ENCODE measurements at regions not wholly inside any gene's neighbourhood (a gene's known extent, or its start where the extent isn't known, plus 50 kb on each side); places are given as distances from the start of the nearest gene placed in this dataset.
"Not testable (repeated sequence)": the region's sequence is repeated elsewhere in the genome, so short reads cannot be mapped to it uniquely, and the experiment has no call there.

DNA sequence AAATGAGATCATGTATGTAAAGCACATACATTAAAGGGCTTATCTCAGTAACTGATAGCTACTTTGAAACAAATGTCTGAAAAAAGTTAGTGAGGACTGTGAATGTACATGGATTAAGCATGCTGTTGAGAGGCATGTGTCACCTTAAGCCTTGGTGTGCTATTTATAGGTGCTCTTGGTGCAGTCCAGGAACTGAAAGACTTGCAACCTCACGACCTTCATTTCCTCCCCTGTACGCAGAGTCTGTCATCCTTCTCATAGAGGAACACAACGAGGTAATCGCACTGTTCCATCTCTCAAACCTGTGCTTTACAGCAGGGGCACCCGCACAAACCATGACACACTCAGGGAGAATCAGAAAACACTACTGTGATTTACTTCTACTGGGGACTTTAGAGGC lies 65.6 kb downstream of the UFM1 start:
- no peak for DNase-seq

DNA sequence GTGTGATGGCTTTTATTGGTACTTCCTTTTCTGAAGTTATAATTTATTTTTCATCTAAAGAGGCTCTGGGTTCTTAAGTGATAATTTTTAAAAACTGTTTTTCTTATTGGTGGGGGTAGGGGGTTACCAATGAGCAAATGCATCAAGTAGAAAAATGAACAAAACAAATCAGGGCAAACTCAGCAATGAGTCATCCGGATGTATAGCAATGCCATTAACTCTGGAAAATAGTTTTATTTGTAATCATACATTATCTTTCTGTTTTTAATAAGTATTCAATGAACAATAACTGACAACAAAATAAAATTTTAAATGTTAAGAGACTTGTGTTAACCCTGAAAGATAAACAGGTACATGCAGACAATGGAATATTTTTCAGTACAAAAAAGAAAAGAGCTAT lies 67.6 kb downstream of the UFM1 start:
- no peak for DNase-seq

DNA sequence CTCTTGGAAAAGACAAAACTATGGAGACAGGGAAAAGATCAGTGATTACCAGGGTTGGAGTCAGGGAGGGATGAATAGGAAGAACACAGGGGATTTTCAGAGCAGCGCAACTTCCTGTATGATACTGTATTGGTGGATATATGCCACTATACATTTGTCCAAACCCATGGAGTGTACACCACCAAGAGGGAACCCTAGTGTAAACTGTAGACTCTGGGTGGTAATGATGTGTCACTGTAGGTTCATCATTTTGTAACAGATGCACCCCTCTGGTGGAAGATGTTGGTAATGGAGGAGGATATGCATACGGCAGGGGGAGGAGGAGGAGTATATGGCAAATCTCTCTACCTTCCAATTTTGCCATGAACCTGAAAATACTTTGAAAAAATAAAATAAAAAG lies 68.1 kb downstream of the UFM1 start:
- DNase-seq, result peak; percentile 47 to 53 (median 52)

DNA sequence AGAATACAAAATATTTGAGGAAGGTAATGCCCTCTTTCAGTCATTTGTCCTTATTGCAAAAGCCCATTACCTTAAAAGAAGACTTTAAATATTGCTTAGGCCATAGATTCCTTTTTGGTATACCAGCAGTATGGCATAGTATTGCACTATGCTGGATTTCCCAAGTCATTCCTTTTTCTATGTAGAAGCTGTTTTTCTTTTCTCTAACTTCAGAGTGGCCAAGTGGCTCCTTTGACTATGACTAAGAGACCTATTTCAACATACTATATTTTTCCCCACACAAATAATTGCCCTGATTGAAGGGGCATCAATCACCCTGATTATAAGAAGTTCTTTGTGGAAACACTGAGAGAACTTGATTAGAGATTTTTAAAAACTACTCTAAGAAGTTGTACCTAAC lies 68.6 kb downstream of the UFM1 start:
- peak in 2 of 3 donors; percentile 17 to 21 for DNase-seq

DNA sequence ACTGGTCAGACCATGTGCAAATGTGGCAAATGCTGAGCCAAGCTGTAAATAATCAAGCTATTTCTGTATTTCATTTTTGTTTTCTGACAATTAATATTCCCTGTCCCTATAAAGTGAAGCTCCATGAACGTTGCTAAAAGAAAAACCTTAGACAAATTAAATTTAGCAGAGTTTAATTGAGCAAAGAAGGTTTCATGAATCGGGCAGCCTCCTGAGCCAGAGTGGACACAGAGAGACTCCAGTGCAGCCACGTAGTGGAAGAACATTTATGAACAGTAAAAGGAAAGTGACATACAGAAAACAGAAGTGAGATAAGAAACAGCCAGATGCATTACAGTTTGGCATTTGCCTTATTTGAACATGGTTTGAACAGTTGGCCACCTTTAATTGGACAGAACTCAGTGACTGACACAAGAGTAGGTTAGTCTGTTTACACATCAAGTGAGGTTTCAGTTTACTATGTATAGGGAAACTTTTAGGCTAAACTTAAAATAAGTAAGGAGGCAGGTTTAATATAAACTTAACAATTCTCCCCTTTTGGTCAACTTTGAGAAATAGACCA lies 69.7 kb downstream of the UFM1 start:
- peak in 1 of 3 donors; percentile 7 for DNase-seq

DNA sequence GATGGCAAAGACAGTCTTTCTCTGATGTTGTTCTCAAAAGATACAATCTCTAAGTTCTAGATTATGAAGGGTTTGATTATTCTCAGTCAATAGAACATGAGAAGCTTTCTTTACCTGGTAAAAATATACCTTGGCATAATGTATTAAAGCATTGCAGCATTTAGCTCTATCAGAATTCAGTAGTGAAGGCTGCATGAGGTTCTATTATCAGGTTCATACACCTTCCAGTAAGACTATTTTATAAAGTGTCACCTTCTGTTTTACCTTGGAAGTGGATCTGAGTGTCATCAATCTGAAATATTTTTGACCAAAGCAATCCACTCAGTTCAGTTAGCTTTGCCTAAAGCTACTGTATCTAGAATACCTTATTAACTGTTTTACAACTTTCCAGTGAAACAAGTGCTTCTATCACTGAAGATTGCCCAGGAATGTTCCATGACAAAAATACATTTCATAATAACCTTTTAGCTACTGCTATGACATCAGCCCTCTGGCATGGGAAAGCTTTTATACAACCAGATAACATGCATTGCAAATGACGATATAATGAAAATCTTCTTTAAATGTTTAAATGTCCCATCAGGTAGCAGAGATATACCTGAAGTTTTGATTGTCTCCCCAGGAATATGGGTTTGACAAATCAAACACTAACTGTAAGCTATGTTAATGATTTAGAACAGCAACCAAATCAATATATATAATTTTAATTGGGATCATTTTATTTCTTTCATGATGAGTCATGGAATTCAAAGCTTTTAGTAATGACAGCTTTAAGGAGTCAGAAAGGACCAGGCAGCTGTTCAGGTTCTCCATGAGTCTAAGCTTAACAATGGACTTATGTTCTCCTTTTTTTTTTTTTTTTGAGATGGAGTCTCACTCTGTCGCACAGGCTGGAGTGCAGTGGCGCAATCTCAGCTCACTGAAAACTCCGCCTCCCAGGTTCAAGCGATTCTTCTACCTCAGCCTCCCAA lies 72.2 kb downstream of the UFM1 start:
- no peak for DNase-seq

DNA sequence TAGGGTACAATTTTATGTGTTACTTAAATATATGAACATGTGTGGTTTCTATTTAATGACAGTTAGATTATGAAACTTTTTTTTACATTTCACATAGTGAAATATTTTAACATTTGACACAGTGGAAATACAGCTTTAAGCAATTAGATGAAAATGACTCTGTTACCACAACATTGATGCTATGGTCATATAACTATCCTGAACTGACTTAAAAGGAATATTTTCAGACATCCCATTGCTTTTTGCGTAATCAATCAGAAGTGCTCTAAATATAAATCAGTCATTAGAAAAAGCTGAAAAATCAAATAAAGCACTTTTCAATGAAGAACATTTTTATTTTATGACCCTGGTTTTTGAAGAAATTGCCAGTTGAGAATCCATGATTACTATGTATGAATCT lies 80.3 kb downstream of the UFM1 start:
- no peak for DNase-seq

DNA sequence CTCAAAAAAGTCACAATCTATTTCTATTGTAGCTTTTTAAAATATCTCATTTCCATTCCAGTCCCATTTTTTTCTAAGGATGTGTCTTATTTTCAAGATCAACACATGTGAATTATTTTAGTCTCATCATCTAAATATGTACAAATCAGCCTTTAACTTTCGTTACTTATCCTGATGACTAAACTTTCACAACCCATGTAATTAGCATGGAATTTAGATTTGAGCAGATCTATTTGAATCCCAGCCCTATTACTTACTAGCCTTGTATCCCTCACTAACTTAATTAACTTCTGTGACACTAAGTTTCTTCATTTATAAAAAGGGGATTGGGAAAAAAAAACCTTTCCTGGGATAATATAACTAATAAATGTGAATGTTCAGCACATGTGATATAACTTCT lies 81.1 kb downstream of the UFM1 start:
- no peak for DNase-seq

DNA sequence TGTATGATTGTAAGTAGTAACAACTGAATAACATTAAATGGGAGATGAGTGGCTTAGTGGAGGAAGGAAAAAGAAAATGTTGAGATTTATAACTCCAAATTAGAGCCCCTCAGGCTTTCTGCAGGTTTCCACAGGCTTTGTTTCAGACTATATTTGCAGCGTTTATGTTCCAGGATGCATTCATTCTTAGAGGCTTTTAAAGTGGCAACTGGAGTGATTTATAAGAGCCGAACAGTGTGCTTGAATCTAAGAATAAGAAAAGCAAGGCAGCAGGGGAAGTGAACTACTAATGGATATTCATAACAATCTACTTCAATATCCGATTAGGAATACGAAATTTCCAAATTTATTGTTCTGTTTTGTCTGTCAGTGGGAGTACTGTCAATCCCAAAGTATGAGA lies 91.0 kb downstream of the UFM1 start:
- no peak for DNase-seq

DNA sequence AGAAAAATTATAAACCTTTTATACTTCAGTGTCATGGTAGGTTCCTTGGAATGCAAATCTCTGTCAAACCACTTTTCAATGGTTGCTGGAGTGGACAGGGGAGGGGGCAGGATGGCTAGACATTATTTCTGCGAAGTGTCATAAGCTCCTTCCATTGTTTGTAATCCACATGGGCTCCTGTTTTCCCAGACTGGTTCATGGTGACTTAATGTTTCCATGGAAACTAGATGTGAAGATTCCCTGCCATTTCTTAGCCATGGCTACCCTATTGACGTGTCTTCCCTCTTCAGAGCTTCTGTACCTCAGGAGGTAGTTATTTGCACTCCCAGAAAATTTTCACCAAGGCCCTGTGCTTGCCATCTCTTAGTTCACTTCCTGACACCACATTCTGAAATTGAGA lies 95.3 kb downstream of the UFM1 start:
- DNase-seq, result no peak

DNA sequence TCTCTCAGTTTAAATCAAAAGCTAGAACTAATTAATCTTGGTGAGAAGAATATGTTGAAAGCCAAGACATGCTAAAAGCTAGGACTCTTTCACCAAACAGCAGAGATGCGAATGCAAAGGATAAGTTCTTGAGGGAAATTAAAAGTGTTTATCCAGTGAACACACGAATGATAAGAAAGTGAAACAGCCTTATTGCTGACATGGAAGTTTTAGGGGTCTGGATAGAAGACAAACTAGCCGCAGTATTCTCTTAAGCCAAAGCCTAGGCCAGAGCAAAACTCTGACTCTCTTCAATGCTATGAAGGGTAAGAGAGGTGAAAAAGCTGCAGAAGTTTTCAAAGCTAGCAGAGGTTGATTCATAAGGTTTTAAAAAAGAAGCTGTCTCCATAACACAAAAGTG lies 103.0 kb downstream of the UFM1 start:
- DNase-seq, result no peak

DNA sequence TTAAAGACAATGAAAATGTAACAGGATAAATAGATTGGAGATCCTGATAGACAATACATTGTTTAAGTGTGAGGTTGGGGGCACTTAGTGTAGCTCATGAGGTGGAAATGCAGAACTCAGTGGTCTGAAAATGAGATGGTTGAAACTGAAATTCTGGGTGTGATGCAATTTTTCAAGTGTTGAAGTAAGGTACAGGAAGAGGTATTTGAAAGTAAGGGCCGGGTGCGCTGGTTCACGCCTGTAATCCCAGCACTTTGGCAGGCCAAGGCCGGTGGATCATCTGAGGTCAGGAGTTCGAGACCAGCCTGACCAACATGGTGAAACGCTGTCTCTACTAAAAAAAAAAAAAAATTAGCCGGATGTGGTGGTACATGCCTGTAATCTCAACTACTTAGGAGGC lies 113.0 kb downstream of the UFM1 start:
- DNase-seq, result no peak

DNA sequence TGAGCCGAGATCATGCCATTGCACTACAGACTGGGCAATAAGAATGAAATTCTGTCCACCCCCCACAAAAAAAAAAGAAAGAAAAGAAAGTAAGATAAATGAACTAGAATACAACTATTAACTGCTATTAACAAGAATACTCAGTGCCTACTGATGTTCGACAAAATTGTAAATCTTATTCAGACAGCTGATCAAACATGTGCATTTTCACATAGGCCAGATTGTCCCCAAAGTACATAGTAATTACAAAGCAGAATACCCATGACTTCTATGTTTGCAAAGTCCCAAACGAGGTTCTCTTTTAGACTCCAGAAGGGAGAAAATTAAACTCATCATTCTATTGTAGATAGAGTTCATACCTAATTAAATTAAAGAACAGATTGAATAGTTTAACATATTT lies 113.4 kb downstream of the UFM1 start:
- no peak for DNase-seq

DNA sequence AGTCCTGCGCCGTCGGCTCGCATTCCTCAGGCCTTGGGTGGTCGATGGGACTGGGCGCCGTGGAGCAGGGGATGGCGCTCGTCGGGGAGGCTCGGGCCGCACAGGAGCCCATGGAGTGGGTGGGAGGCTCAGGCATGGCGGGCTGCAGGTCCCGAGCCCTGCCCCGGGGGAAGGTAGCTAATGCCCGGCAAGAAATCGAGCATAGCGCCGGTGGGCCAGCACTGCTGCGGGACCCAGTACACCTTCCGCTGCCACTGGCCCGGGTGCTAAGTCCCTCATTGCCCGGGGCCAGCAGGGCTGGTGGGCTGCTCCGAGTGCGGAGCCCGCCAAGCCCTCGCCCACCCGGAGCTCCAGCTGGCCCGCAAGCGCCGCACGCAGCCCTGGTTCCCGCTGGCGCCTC lies 122.8 kb downstream of the UFM1 start:
- DNase-seq, result not testable (repeated sequence)

DNA sequence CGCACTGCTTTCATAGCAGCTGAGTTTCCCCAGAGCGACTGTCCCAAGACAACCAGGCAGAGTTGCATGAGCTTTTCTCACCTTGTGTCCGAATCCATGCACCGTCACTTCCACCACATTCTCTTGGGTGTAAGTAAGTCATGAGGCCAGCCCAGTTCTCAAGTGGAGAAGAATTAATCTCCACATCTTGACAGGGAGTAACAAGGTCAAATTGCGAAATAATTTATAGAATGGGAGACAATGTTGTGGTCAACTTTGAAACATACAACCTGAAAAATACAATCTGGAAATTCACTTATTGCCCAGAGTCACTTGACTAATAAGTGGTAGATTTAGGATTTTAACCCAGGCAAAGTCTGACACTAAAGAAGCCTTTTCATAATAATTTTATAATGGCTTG lies 123.7 kb downstream of the UFM1 start:
- no peak for DNase-seq

DNA sequence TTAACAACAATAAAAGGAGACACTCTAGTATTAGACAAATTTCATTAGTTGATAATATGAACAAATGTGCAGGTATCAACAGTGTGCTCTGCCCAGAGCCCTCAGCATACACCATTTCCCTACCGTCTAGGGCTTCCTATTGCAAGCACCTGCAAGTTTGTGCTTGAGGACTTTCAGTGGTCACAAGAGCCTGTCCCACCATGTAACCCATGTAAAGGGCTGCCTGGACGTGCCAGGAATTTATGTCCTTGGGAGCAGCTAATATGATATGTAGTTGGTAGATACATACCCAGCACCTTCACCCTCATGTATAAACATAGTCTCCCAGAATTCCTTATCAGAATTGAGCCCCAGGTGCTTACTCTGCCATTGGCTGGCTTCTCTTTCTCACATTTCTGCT lies 128.0 kb downstream of the UFM1 start:
- no peak for DNase-seq

DNA sequence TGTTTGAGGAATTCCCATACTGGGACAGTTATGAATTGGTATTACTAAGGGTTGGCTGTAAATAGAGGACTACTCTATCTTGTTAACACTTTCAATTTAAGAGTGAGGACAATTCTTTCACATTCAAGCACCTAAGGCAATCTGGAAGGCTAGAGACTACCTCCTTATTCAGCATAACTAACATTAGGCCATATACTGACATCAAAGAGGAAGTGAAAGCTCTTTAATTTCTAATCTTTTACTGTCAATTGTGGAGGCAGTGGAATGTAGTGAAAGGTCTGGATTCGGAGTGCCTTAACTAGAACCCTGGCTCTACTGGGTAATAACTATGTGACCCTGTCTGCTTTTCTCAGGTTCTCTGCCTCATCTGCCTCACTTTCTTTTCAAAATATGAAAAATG lies 134.0 kb downstream of the UFM1 start:
- no peak for DNase-seq

DNA sequence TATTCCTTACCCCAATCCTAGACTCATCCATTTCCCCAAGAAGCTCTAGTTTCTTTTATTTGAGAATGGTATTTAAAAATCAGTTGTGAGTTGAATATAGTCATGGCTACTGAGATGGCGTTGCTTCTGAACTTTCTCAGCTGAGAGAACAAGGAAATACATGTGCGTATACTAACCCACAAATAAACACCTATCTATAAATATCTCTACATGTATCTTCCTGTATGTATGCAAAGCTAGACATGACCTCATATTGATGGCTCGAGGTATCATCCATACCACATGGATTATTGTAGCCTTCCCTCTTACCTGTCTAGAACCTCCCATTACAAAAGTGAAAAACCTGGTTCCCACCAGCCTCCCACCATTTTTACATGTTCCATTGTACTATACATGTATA lies 141.0 kb downstream of the UFM1 start:
- no peak for DNase-seq

DNA sequence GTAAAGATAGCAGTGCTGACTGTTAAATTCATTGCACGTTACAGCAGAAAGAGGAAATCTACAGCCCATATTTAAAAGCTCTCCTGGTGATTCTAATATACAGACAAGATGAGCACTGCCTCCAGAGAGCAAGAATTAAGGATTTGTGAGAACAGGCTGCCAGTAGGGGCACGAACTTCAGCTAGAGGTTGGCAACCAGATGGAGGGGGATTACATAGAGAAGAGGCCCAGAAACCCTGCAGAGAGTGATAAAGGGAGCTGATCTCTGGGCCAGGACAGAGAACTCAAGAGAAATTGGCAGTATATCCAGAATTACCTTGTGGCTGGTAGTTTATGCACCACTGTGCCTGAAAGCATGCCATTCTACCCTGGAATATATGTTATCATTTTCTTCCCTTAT lies 144.8 kb downstream of the UFM1 start:
- DNase-seq, result no peak

DNA sequence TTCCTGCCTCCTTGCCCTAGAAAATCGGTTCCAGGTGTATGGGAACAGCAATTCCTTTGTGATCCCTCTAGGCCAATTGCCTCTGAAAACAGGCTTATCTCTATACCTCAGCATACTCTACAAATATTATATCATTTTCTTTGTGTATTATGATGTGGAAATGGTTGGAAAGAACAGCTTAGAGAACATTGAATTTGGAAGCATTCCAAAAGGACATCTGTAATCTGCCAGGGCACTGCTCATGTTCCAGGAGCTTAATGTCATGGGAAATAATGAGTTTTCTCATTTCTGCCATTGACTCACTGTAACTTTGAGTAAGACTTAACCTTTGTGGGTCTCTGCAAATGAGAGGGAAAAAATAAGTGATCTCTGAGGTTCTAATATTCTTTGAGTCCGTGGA lies 147.3 kb downstream of the UFM1 start:
- DNase-seq, result no peak

DNA sequence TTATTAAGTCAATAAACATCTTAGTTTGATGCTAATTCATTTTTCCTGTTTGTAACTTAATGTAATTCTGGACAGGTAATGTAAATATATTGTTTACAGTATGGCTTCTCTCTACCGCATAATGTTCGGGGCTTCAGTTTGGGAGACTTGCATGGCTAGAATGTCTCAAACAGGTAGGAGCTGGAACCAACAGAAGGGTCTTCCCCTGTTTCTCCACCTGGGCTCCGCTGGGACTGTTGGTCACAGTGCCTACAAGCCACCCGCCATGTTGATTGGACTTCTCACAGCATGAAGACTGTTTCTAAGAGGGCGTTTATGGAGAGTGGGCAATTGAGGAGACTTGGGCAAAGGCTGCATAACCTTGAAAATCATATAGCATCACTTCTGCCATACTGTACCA lies 148.6 kb downstream of the UFM1 start:
- no peak for DNase-seq

DNA sequence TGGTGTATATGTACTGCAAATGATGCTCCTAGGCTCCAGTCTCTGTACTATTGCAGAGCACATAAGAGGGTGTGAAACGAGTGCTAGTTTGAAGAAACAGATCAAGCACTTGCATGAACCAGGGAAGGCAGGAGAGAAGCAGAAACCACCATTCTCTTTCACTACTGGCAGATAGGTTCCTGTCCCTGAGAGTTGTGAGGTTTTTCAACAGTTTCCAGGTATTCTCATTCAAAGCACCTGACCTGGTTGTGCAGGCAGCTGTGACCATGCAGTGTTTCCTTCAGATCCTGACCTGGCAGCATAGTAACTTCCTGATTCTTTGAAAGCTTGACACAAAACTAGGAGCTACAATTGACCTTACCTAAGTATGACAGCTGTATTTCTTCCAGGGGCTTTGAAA lies 164.9 kb downstream of the UFM1 start:
- DNase-seq, result no peak

DNA sequence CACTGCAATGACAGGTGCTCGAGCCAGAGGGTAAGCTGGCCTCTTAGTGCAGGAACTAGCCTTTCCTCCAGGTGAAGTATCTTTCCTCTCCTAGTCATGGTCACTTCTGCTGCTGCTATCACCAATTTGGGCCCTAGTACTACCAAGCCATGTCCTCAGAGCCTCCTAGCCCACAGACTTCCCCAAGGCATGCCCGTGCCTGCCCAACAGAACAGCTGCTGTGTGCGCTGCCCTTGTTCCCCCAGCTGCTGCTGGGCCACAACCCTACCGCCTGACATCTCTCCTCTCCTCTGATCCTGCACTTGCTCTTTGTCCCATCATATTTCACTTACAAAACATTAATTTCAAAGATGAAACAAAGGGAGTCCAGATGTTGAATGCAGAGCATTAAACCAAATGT lies 168.5 kb upstream of the FREM2 start:
- no peak for DNase-seq

DNA sequence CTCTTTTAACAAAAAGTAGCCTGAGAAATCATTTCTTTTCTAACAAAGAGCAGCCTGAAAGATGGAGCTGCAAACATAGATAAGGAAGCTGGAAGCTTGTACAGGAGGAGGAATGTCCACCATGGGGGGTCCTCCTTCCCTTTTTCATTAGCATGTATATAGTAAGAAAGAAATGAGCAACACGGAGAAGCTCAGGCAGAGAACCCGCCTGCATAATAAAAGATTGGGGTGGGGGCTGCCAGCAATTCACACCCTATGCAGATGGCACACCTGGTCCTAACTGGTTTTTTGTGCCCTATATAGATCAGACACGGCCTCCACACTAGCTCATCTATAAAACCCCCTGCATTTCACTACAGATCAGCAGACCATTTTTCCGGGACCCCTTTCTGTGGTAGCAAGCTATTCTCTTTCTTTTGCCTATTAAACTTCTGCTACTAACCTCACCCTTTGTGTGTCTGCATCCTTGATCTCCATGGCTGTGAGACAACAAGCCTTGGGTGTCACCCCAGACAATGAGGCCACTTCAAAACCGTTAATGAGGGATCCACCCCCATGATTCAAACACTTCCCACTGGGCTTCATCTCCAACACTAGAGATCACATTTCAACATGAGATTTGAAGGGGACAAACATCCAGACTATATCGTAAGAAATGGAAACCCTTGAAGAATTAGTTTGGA lies 167.5 kb upstream of the FREM2 start:
- DNase-seq, result no peak

All from suppressor macrophage treated with lipopolysaccharide for 1 hour (primary cell).